Fibroblast of mammary gland (primary cell): ENCODE measurements at regions not wholly inside any gene's neighbourhood (a gene's known extent, or its start where the extent isn't known, plus 50 kb on each side); places are given as distances from the start of the nearest gene placed in this dataset.

Experiments used
- DNase-seq: peaks from one replicate; pipeline ENCODE4 v3.0.0-alpha.2; 2010; ENCODE audit warnings: low read depth
- H3K4me3 ChIP-seq: 2 replicates; pipeline ENCODE4 v1.5.1; 2011; ENCODE audit warnings: low read depth, mild to moderate bottlenecking, low read length, moderate library complexity; ENCODE audit not compliant: control insufficient read depth
- CTCF ChIP-seq: conservative IDR thresholded peaks from 2 replicates; pipeline ENCODE4 v1.5.1; 2011; ENCODE audit warnings: low read depth, low read length, inconsistent platforms; ENCODE audit not compliant: control insufficient read depth, insufficient read depth

- no peak for TF ChIP-seq CTCF
- no peak overlapping the region for H3K4me3 ChIP-seq
- no peak for DNase-seq
Observed at GRCh38 chr6:20028562-20028961, 183.7 kb downstream of the MBOAT1 start.

GRCh38 chr6:20029979-20030378 is 182.3 kb downstream of the MBOAT1 start:
- no peak overlapping the region for H3K4me3 ChIP-seq
- DNase-seq: no peak
- no peak for TF ChIP-seq CTCF

- no peak overlapping the region for H3K4me3 ChIP-seq
- no peak for DNase-seq
- no peak for TF ChIP-seq CTCF
Observed at GRCh38 chr6:20031342-20031741, 180.9 kb downstream of the MBOAT1 start.

GRCh38 chr6:20033697-20034407 is 178.4 kb downstream of the MBOAT1 start:
- no peak overlapping the region for H3K4me3 ChIP-seq
- no peak for DNase-seq
- no peak for TF ChIP-seq CTCF

- DNase-seq: no peak
- no peak overlapping the region for H3K4me3 ChIP-seq
- no peak for TF ChIP-seq CTCF
Observed at GRCh38 chr6:20034408-20034769, 177.9 kb downstream of the MBOAT1 start.

GRCh38 chr6:20036141-20036677 is 176.1 kb downstream of the MBOAT1 start:
- no peak for DNase-seq
- TF ChIP-seq CTCF: no peak
- no peak overlapping the region for H3K4me3 ChIP-seq
